Stimulated activated CD8-positive, alpha-beta memory T cell treated with anti-CD3 and anti-CD28 coated beads, Interleukin-12 subunit alpha, Interleukin-12 subunit beta, amount 100 ng/mL, for 24 hours (primary cell): ENCODE measurements at regions not wholly inside any gene's neighbourhood (a gene's known extent, or its start where the extent isn't known, plus 50 kb on each side); places are given as distances from the start of the nearest gene placed in this dataset.

ENCODE experiments used
- DNase-seq: peaks from one replicate; pipeline ENCODE4 v3.0.0-alpha.2; 2020; ENCODE audit errors: extremely low read depth

GRCh38 chr11:113553915-113554314, 78.7 kb upstream of the DRD2 start:
- no peak for DNase-seq

GRCh38 chr11:113553235-113553634, 78.0 kb upstream of the DRD2 start:
- DNase-seq = no peak

GRCh38 chr11:113552271-113552670, 77.1 kb upstream of the DRD2 start:
- DNase-seq = no peak

DNA sequence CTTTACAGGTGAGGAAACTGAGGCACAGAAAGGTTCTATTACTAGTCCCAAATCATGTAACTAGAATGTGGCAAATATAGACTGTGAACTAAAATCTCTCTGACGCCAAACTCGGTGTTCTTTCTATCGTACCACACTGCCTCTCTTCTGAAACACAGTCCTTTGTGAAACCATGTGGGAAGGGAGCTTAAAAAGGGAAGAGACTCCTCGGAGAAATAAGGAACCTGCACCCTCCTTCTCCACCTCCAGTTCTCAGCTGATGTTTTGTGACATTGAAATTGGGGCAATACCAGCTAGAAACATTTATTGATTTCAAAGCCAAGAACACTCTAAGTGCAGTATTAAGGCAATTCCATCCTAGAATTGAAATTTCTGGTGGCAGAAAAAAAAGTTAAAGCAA, 76.4 kb upstream of the DRD2 start:
- no peak for DNase-seq

DNA sequence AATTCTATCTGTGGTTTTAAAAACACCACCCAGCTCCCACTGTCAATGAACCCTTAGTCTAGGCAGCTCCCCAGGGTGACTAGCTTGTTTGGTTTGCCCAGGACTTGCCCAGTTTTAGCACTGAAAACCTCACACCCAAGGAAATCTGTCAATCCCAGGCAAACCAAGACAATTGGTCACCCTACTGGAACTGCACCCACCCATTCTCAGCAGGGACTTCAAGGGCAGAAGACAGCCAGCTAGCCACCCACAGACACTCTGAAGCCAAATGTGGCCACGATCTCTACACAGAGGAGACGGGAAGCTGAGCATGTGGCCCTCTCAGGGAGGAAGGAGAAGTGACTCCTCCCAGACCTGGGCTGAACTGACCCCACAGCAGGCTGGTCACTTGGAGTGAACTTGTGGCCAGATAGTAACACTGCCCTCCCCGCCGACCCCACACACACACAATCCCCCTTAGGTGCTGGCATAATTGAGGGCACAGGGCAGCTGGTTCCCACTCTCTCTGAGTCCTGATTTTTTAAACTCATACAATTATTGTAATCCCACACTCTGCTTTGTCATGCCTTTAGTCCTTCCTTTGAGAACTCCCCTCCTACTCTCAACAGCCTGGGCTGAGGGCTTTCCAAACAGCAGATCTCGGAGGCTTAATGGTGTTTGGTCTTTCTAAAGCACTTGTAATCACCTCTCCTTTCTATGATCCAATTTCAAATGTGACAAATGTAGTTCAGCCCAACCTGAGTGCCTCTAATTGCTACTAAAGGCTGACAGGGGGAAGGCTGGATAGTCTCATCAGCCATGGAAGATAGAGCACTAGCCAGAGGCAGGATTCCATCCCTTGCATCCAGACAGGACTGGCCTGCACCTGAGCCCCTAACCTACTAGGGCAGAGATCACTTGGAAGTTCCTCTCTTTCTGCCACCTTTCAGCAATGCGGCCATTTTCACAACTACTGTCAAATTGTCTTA, 74.7 kb upstream of the DRD2 start:
- no peak for DNase-seq

DNA sequence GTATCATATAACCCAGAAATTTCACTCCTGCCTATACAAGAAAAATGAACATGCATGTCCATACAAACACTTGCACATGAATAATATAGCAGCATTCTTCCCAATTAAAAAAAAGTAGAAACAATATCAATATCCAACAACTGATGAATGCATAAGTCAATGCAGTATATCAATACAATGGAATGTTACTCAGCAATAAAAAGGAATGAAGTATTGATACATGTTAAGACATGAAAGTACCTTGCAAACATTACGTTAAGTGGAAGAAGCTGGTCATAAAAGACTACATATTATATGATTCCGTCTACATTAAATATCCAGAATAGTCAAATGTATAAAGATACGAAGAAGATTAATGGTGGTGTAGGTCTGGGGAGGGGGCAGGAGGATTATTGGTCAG, 73.9 kb upstream of the DRD2 start:
- no peak for DNase-seq

- DNase-seq = no peak
These were observed 72.5 kb upstream of the DRD2 start for GRCh38 chr11:113547739-113548138.

GRCh38 chr11:113546757-113547507, 71.7 kb upstream of the DRD2 start:
- no peak for DNase-seq

DNA sequence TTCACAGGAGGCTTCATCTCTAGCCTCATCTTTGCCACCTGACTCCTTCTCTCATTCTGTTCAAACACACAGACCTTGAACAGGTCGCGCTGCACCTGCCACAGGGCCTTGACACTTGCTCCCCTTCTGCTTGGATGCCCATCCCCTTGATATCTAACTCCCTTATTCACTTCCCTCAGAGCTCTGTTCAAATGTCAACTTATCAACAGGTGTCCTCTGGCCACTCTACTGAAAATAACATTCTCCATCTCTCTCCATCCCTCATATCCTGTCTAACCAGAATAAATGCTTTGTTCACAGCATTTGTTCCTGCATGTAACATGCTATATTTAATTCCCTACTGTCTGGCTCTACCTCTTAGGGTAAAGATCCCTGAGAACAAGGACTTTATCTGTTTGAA, 67.2 kb upstream of the DRD2 start:
- DNase-seq = no peak

DNA sequence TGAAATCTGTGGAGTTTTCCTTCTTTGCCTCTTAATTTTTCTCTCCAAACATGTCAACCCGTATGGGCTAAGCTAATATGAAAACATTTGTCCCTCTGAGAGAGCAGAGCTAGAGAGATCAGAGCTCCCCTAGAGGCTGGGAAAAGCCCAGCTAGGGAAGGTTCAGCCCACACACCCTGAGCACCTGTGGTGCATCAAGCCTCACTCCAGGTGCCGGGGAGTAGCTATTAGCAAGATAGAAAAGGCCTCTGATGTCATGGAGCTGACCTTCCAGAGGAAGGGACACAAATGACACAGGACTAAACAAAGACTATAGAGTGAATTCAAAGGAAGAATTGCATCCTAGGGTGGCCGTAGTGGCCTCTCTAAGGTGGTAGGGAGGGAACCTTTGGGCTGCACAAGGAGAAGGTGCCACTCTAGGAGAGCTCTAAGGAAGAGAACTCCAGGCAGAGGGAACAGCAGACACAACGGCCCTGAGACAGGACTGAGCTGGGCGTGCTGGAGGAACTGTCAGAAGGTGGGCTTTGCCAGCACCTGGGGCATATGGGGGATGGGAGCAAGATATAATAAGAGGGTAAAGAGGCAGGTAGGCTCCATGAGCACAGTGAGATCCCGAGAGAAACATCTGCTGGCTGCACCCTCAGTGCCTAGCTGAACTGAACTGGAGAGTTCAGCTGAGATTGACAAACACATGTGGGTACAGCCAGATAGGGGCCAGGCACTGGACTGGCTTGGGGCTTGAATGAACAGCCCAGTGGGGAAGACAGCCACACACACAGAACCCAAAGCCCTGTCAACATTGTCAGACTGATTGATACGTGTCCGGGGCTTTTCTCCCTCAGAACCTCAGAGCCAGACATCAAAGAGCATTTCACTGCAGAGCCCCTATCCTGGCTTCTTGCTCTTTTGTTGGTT, 65.5 kb upstream of the DRD2 start:
- no peak for DNase-seq

GRCh38 chr11:113538451-113539412, 63.5 kb upstream of the DRD2 start:
- no peak for DNase-seq

DNA sequence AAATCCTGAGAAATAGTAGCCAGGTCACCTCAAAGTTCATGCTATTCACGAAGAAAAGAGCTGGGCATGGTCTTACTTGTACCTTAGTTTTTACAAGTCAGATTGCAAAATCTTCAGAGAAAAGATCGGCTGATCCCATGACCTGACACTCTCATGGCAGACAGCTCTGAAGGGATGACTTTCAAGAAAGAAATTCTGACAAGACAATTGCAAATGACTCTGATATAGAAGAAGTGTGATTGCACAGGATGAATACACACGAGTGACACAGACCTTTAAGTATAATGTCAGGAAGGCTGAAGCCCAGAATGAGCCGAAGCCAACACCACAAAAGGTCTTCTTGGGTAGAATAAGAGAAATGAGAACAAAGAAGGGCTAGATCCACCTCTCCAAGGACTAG, 59.4 kb upstream of the DRD2 start:
- DNase-seq = no peak

DNA sequence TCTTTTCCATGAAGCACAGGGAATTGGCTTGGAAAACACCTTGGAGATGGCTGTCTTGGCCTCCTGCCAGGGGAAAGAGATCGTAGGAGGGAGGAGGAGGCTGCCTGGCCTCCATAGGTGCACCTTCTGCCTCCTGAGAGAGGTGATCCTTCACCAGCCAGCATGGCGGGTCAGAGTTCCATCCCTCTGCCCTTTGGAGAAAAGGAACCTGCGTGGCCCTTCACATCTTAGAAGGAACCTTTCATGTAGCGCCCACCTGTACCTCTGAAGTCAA, 58.2 kb upstream of the DRD2 start:
- DNase-seq = no peak

DNA sequence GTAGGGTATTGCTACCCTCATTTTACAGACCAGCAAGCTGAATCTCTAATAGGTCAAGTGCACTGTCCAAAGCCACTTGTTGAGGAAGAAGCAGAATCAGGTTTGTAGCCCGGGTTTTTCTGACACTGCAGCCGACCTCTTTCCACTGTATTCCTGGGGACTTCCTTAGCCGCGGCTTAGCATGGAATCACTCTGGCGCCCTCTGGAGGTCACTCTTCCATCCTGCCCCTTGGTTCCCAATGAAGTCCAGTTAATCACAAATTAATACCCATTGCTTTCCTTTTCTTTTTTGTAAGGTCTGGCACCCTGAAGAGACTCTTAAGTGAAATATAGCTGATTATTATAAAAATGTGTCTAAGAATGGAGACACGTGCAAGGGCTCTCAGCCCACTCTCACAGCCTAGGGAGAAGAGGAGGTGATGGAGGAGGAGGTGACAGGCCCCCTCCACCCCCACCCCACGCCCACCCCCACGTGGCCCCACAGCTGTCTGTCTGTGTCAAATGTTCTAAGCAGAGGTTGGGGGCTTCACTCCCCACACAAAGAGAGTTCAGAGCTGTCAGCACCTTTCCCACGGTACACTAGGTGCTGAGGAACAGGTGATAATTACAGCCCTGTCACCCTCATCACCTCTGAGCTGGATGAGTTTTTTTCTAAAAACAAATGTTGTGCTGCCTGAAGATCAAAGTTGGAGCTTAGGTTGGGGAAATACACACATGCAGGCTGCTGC, 57.7 kb upstream of the DRD2 start:
- peak; percentile 11 for DNase-seq

DNA sequence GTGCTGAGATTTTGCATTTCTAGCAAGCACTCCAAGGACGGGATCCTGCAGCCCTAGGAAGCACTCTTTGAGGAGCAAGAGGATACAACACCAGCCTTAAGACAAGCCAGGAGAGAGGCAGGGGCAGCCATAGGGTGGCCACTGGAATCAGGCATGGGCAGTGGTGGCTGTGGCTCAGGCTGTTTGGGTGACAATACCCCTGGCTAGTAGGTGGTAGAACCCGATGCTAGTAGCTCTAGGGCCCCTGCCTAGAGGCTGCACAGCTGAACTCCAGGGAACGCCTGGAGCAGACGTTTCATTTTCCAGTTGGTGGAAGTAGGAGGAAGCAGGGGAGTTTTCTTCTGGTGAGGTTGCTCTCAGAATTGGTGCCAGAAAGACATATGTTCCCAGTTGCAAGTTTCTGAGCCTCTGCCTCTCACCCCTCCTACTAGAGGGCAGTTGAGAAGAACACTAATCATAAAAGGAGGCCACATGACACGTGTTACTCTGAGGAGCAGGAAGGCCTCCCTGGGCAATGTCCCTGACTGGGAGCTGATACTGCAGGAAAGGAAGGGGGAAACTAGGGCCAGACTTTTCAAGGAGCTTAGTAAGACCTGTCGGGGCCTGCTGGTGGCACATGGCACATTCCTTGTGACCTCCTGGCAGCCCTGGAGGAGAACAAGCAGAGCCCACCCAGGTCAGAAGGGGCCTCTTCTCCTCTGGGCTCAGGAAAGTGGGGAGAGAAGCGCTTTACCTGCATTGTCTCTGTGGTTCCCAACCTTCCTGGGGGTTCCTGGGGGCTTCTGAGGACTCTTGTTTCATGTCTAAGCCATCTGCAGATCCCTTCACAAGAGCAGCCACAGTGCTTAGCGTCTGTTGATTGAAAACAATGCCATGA, 56.6 kb upstream of the DRD2 start:
- no peak for DNase-seq

GRCh38 chr11:113531083-113531482, 55.9 kb upstream of the DRD2 start:
- no peak for DNase-seq

DNA sequence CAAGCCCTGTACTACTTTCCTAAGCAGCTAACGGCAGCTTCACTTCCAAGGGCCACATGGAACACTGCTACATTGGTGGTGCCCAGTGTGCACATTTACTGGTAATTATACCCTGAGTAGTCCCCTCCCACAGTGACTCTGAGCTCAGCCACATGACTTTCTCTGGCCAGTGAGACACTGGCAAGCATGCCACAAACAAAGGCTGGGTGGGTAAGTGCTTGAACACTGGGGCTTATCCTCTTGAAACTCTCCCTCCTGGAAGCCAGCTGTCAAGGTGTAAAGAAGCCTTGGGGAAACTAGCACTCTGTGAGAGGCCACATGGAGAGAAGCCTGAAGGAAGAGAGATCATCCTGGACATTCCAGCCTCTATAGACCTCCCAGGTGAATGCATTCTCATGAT, 54.4 kb upstream of the DRD2 start:
- DNase-seq = no peak

GRCh38 chr11:113528982-113529381, 53.8 kb upstream of the DRD2 start:
- no peak for DNase-seq

- DNase-seq = no peak
These were observed 51.3 kb upstream of the DRD2 start for GRCh38 chr11:113526521-113526920.
